ENCODE measurements at regions not wholly inside any gene's neighbourhood (a gene's known extent, or its start where the extent isn't known, plus 50 kb on each side); places are given as distances from the start of the nearest gene placed in this dataset.

- TF ChIP-seq ZFX (IDR thresholded peaks at IDR 0.05): no peak
- TF ChIP-seq CTCF (conservative IDR thresholded peaks at IDR 0.05): no peak
- no peak overlapping the region for H3K27ac ChIP-seq
Observed at GRCh38 chr1:182292193-182292741, 99.3 kb downstream of the GLUL start.

- no peak overlapping the region for H3K27ac ChIP-seq
- no peak for TF ChIP-seq ZFX (IDR thresholded peaks at IDR 0.05)
Observed at GRCh38 chr1:182291584-182292192, 99.9 kb downstream of the GLUL start.

- no peak overlapping the region for H3K27ac ChIP-seq
- no peak for TF ChIP-seq ZFX (IDR thresholded peaks at IDR 0.05)
- no peak for TF ChIP-seq CTCF (conservative IDR thresholded peaks at IDR 0.05)
Observed at GRCh38 chr1:182288749-182289604, 102.6 kb downstream of the GLUL start.

- no peak overlapping the region for H3K27ac ChIP-seq
- TF ChIP-seq CTCF (conservative IDR thresholded peaks at IDR 0.05): no peak
- TF ChIP-seq ZFX (IDR thresholded peaks at IDR 0.05): no peak
Observed at GRCh38 chr1:182286761-182287160, 104.8 kb downstream of the GLUL start.

DNA sequence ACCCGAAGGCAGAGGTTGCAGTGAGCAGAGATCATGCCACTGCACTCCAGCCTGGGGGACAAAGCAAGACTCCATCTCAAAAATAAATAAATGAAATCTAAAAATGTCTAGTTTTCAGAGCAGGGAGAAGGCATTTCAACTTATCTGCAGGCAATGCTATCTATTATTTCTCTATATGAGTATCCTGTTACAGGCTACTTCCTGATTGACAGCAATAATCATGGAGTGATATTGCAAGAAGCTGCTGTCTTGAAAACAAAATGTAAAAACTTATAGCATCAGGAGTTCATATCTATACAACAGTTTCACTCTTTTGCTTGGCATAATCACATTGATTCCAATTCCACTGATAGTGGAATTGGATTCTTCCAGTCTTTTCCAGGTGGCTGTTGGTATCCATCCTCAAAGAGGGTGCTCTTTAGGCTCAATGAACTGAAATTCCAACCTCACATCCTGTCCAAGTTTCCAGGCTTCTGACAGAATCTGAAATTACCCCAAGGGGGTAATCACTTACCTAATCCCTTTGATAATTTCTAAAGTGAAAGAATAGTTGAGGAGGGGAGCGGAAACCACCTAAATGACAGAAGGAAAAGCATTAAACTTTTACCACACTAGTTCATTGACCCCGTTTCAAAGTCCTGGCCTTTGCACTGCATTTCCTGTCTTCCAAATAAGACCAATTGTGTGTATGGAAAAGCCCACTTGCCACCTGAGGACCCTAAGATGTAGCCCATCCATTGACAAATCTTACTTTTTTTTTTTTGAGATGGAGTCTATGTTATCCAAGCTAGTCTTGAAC lies 107.6 kb downstream of the GLUL start:
- TF ChIP-seq ZFX (IDR thresholded peaks at IDR 0.05): no peak
- TF ChIP-seq CTCF (conservative IDR thresholded peaks at IDR 0.05): no peak
- H3K27ac ChIP-seq: no peak overlapping the region

DNA sequence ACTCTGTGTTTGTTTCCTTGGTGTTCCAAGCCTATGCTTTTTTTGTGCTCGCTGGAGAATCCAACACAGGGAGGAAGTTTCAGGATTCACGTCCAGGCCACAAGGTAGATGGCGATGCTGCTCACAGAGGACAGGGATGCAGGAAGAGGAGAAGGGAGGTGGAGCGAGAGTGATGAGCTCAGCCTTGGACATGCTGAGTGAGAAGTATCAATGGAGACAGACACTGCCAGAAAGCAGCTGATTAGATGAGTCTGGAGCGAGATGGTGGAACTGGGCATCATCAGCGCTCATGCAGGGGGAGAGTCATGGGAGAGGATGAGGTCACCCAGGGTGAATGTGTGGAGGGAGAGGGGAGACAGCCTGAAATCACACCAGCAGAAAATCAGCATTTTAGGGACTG lies 110.0 kb downstream of the GLUL start:
- TF ChIP-seq ZFX (IDR thresholded peaks at IDR 0.05): no peak
- no peak for TF ChIP-seq CTCF (conservative IDR thresholded peaks at IDR 0.05)
- no peak overlapping the region for H3K27ac ChIP-seq

- TF ChIP-seq CTCF (conservative IDR thresholded peaks at IDR 0.05) (no peak), ZFX (IDR thresholded peaks at IDR 0.05) (no peak)
- no peak overlapping the region for H3K27ac ChIP-seq
Observed at GRCh38 chr1:182280504-182280900, 111.1 kb downstream of the GLUL start.
